Activated naive CD4-positive, alpha-beta T cell treated with anti-CD3 and anti-CD28 coated beads, Interleukin-2, amount 10 ng/mL, durations not matched to agents 7 days and 5 days (primary cell): ENCODE measurements at regions not wholly inside any gene's neighbourhood (a gene's known extent, or its start where the extent isn't known, plus 50 kb on each side); places are given as distances from the start of the nearest gene placed in this dataset.
"Not testable (repeated sequence)": the region's sequence is repeated elsewhere in the genome, so short reads cannot be mapped to it uniquely, and the experiment has no call there.

Source experiments
- CTCF ChIA-PET: fragments of 350-600 bp; sonication (Branson Sonifier 250); formaldehyde crosslinking; loops from one replicate; lab custom pipeline; 2021; ENCODE audit warnings: antibody characterized with exemption; lab: Charles Lee
- DNase-seq: peaks from one replicate; pipeline ENCODE4 v3.0.0-alpha.2; 2020
- H3K27ac Mint-ChIP-seq: one replicate; pipeline ENCODE4 v1.8.0; 2021; ENCODE audit warnings: mild to moderate bottlenecking, moderate library complexity, mixed read lengths
- H3K27me3 Mint-ChIP-seq: one replicate; pipeline ENCODE4 v1.8.0; 2021; ENCODE audit warnings: mild to moderate bottlenecking, mixed read lengths
- H3K36me3 Mint-ChIP-seq: one replicate; pipeline ENCODE4 v1.8.0; 2021; ENCODE audit warnings: mixed read lengths
- H3K4me1 Mint-ChIP-seq: one replicate; pipeline ENCODE4 v1.8.0; 2021; ENCODE audit warnings: mixed read lengths
- H3K4me3 Mint-ChIP-seq: one replicate; pipeline ENCODE4 v1.8.0; 2021; ENCODE audit warnings: mild to moderate bottlenecking, moderate library complexity, mixed read lengths
- H3K9me3 Mint-ChIP-seq: one replicate; pipeline ENCODE4 v1.8.0; 2021; ENCODE audit warnings: mixed read lengths

GRCh38 chr4:181061787-181062186, 1181.4 kb upstream of the TENM3 start:
- no peak overlapping the region for H3K27ac Mint-ChIP-seq
- no peak for DNase-seq
- no peaks in the 10 kb centered on the region for H3K27me3 Mint-ChIP-seq
- no peaks in the 10 kb centered on the region for H3K4me1 Mint-ChIP-seq
- peaks cover 4% of the 10 kb centered on the region for H3K9me3 Mint-ChIP-seq
- no peak overlapping the region for H3K4me3 Mint-ChIP-seq
- H3K36me3 Mint-ChIP-seq: no peaks in the 10 kb centered on the region
- CTCF ChIA-PET: no interaction called here

DNA sequence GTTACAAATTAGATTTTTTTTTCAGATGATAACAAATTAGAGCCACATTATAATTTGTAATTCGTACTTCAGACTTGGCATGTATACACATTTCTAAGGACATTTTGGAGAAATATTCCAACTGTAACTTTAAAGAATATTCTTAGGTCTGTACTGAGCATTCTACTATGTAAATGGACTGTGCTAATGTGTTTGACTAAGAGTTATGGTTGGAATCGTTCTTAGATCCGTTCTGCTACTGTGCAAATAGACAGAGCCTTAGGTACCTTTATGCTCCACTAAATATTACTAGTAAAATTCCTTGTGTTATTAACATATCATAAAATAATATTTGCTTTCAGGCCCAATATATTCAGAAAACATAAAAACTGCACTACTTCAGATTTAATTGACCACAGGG, 1180.0 kb upstream of the TENM3 start:
- CTCF ChIA-PET: no interaction called here

GRCh38 chr4:181077341-181077740, 1165.9 kb upstream of the TENM3 start:
- H3K36me3 Mint-ChIP-seq: no peaks in the 10 kb centered on the region
- H3K27me3 Mint-ChIP-seq: no peaks in the 10 kb centered on the region
- DNase-seq: no peak
- CTCF ChIA-PET: no interaction called here
- H3K9me3 Mint-ChIP-seq: no peaks in the 10 kb centered on the region
- no peaks in the 10 kb centered on the region for H3K4me1 Mint-ChIP-seq
- H3K4me3 Mint-ChIP-seq: no peak overlapping the region
- H3K27ac Mint-ChIP-seq: no peak overlapping the region

More for the DNA sequence above, 1180.0 kb upstream of the TENM3 start:
- no peaks in the 10 kb centered on the region for H3K27me3 Mint-ChIP-seq
- no peaks in the 10 kb centered on the region for H3K4me1 Mint-ChIP-seq
- DNase-seq: no peak
- peaks cover 4% of the 10 kb centered on the region for H3K9me3 Mint-ChIP-seq
- no peaks in the 10 kb centered on the region for H3K36me3 Mint-ChIP-seq
- H3K4me3 Mint-ChIP-seq: no peak overlapping the region
- no peak overlapping the region for H3K27ac Mint-ChIP-seq

- no peak overlapping the region for H3K27ac Mint-ChIP-seq
- no peaks in the 10 kb centered on the region for H3K36me3 Mint-ChIP-seq
- CTCF ChIA-PET: no interaction called here
- no peak for DNase-seq
- H3K9me3 Mint-ChIP-seq: no peaks in the 10 kb centered on the region
- no peak overlapping the region for H3K4me3 Mint-ChIP-seq
- no peaks in the 10 kb centered on the region for H3K27me3 Mint-ChIP-seq
- H3K4me1 Mint-ChIP-seq: no peaks in the 10 kb centered on the region
Observed at GRCh38 chr4:181078196-181078595, 1165.0 kb upstream of the TENM3 start.

DNA sequence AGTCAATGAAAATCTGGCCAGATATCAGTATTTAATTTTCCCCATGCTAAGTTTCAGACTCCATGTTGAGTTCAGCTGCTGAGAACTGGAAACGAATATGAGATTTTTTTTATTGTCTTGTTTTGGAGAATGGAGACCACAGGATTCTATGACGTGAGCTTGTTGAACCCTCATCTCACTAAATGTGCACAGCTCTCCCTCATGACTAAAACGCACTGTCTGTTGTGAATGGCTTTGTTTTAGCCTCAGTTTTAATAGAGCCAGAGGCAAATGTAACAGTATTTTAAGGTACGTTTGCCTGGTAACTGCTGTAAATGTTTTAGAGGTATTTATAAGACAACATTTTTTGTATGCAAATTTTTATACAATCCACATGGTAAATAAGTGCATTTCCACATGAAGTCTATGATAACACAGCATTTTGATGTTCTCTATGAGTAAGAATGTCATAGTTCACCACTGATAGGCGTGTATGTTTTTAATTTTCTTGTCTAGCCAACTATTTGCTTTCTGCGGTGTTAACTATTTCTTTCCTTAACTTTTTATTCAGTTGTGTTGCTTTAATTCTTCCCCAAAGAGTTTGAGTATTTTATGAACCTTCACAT, 1159.3 kb upstream of the TENM3 start:
- Mint-ChIP-seq H3K27ac (no peak overlapping the region), H3K36me3 (no peaks in the 10 kb centered on the region), H3K4me3 (no peak overlapping the region), H3K27me3 (no peaks in the 10 kb centered on the region), H3K4me1 (no peaks in the 10 kb centered on the region), H3K9me3 (peaks cover 2% of the 10 kb centered on the region)
- no peak for DNase-seq
- CTCF ChIA-PET: interaction anchor here (1.1 kb wide), 1 partner anchor 13 kb away, joined by 4 read pairs; no protein-coding TSS in a partner anchor

DNA sequence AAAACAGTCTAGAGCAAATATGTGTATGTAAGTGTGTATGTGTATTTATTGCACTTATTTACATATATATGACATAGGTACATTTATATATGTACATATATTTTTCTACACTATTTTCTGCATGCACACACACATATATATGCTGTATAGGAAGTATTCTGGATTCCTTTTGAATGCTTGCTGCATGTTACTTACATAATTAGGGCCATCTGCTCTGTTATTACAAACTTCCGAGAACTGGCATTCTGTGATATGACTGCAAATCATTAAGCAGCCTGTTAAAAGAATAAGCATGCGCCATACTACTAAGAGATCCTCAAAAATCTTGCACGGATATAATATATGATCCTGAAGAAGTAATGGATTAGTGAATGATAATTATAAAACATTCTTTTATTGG, 1157.6 kb upstream of the TENM3 start:
- Mint-ChIP-seq H3K36me3 (no peaks in the 10 kb centered on the region), H3K4me1 (no peaks in the 10 kb centered on the region), H3K9me3 (peaks cover 5% of the 10 kb centered on the region), H3K4me3 (no peak overlapping the region), H3K27me3 (no peaks in the 10 kb centered on the region), H3K27ac (no peak overlapping the region)
- CTCF ChIA-PET: no interaction called here
- no peak for DNase-seq

- H3K27me3 Mint-ChIP-seq: no peaks in the 10 kb centered on the region
- H3K4me1 Mint-ChIP-seq: no peaks in the 10 kb centered on the region
- H3K27ac Mint-ChIP-seq: no peak overlapping the region
- H3K4me3 Mint-ChIP-seq: no peak overlapping the region
- CTCF ChIA-PET: no interaction called here
- no peaks in the 10 kb centered on the region for H3K36me3 Mint-ChIP-seq
- H3K9me3 Mint-ChIP-seq: no peaks in the 10 kb centered on the region
- no peak for DNase-seq
Observed at GRCh38 chr4:181105487-181105886, 1137.7 kb upstream of the TENM3 start.

DNA sequence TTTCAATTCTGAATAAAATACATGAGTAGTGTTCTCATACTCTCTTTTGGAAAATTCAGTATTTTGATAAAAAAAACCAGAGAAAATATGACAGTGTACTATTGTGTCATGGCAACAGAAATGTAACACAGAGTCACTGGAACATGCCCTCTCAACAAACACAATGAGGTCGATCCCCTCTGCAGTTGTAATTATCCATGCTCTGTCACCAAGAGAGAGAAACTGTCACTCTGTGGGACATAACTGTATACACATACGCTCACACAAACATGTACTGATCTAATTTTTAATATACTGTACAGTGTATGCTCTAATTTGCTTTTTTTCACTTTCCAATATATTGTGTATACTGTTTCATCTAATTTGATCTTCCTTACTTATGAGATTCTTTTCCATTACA, 1136.8 kb upstream of the TENM3 start:
- CTCF ChIA-PET: no interaction called here
- DNase-seq: no peak
- no peak overlapping the region for H3K27ac Mint-ChIP-seq

DNA sequence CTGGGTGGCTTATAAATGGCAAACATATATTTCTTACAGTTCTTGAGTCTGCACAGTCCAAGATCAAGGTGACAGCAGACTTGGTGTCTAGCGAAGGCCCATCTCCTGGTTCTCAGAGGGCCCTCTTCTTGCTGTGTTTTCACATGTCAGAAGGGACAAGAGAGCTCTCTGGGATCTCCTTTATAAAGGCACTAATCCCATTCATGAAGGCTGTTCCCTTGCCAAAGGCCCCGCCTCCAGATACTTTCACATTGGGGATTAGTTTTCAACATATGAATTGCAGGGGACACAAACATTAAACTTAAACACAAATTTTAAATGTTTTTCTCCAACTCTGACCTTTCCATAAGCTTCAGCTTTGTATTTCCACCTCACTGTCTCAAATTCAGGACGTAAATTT, 1135.0 kb upstream of the TENM3 start:
- no peaks in the 10 kb centered on the region for H3K27me3 Mint-ChIP-seq
- CTCF ChIA-PET: no interaction called here
- H3K36me3 Mint-ChIP-seq: no peaks in the 10 kb centered on the region

More for the DNA sequence above, 1136.8 kb upstream of the TENM3 start:
- Mint-ChIP-seq H3K4me1 (no peaks in the 10 kb centered on the region), H3K36me3 (no peaks in the 10 kb centered on the region), H3K4me3 (no peak overlapping the region), H3K27me3 (no peaks in the 10 kb centered on the region), H3K9me3 (no peaks in the 10 kb centered on the region)

GRCh38 chr4:181119186-181119585, 1124.0 kb upstream of the TENM3 start:
- Mint-ChIP-seq H3K9me3 (no peaks in the 10 kb centered on the region), H3K4me3 (no peak overlapping the region), H3K36me3 (no peaks in the 10 kb centered on the region), H3K4me1 (no peaks in the 10 kb centered on the region), H3K27me3 (no peaks in the 10 kb centered on the region), H3K27ac (no peak overlapping the region)
- DNase-seq: no peak
- CTCF ChIA-PET: no interaction called here

More for the DNA sequence above, 1135.0 kb upstream of the TENM3 start:
- H3K4me3 Mint-ChIP-seq: no peak overlapping the region
- DNase-seq: no peak
- H3K9me3 Mint-ChIP-seq: no peaks in the 10 kb centered on the region
- H3K27ac Mint-ChIP-seq: no peak overlapping the region
- H3K4me1 Mint-ChIP-seq: no peaks in the 10 kb centered on the region

DNA sequence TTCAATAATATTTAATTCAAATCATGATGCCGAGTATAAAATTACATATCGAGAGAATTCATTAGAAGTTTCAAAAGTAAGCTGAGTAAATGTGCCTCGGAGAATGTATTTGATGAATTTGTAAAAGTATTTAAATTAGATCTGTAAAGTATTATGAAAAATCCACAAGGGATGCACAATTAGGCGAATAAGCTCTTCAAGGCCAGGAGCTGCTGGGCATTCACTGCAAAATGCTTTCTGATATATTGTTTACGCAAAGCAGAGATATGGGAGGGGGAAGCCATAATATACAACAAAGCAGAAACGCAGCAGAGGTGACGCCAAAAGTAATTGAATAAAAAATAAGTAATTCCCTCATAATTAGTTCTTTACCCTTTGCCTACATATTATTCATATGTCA, 1121.5 kb upstream of the TENM3 start:
- Mint-ChIP-seq H3K4me3 (no peak overlapping the region), H3K27me3 (no peaks in the 10 kb centered on the region), H3K27ac (no peak overlapping the region), H3K4me1 (no peaks in the 10 kb centered on the region), H3K9me3 (no peaks in the 10 kb centered on the region), H3K36me3 (no peaks in the 10 kb centered on the region)
- DNase-seq: no peak
- CTCF ChIA-PET: no interaction called here

DNA sequence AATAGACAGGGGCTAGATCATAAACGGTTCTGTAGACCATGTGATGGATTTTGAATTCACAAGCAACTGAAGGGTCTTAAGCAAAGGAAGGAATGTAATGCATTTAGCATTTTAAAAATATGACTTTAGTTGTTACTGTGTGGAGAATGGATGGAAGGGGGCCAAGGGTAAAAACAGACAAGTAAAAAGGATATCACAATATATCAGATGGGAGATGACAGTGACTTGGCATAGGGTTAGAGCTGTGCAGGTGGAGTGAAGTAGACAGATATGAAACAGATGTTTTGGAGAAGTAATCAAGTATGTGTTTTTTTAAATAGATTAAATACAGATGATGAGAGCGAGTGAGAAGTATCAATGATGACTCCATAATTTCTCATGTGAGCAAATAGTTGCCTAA, 1116.0 kb upstream of the TENM3 start:
- H3K4me3 Mint-ChIP-seq: no peak overlapping the region
- H3K27me3 Mint-ChIP-seq: no peaks in the 10 kb centered on the region
- peaks cover 19% of the 10 kb centered on the region for H3K9me3 Mint-ChIP-seq
- no peak for DNase-seq
- no peaks in the 10 kb centered on the region for H3K36me3 Mint-ChIP-seq
- no peak overlapping the region for H3K27ac Mint-ChIP-seq
- CTCF ChIA-PET: no interaction called here
- no peaks in the 10 kb centered on the region for H3K4me1 Mint-ChIP-seq

- H3K36me3 Mint-ChIP-seq, H3K27ac Mint-ChIP-seq, H3K4me1 Mint-ChIP-seq, H3K4me3 Mint-ChIP-seq, DNase-seq, CTCF ChIA-PET, H3K27me3 Mint-ChIP-seq: not testable (repeated sequence)
- H3K9me3 Mint-ChIP-seq: peaks cover 19% of the 10 kb centered on the region
Observed at GRCh38 chr4:181130317-181130716, 1112.9 kb upstream of the TENM3 start.

- Mint-ChIP-seq H3K36me3 (no peaks in the 10 kb centered on the region), H3K27ac (no peak overlapping the region), H3K4me3 (no peak overlapping the region), H3K27me3 (no peaks in the 10 kb centered on the region), H3K9me3 (no peaks in the 10 kb centered on the region), H3K4me1 (no peaks in the 10 kb centered on the region)
- no peak for DNase-seq
- CTCF ChIA-PET: no interaction called here
Observed at GRCh38 chr4:181137351-181137750, 1105.9 kb upstream of the TENM3 start.

- Mint-ChIP-seq H3K27me3 (no peaks in the 10 kb centered on the region), H3K4me1 (no peaks in the 10 kb centered on the region), H3K36me3 (no peaks in the 10 kb centered on the region), H3K27ac (no peak overlapping the region), H3K4me3 (no peak overlapping the region), H3K9me3 (no peaks in the 10 kb centered on the region)
- DNase-seq: no peak
- CTCF ChIA-PET: no interaction called here
Observed at GRCh38 chr4:181138116-181138515, 1105.1 kb upstream of the TENM3 start.
